HG03342 (cell line): ENCODE measurements at regions not wholly inside any gene's neighbourhood (a gene's known extent, or its start where the extent isn't known, plus 50 kb on each side); places are given as distances from the start of the nearest gene placed in this dataset.

ENCODE experiments used
- ATAC-seq: cut with Tn5 transposase; IDR thresholded peaks from one replicate; pipeline ENCODE4 v1.9.1; 2021; ENCODE audit warnings: mild to moderate bottlenecking, moderate library complexity; ENCODE audit not compliant: unreplicated experiment

GRCh38 chr19:29263305-29264135 lies 50.6 kb upstream of the UQCRFS1 start:
- ATAC-seq, result no peak

DNA sequence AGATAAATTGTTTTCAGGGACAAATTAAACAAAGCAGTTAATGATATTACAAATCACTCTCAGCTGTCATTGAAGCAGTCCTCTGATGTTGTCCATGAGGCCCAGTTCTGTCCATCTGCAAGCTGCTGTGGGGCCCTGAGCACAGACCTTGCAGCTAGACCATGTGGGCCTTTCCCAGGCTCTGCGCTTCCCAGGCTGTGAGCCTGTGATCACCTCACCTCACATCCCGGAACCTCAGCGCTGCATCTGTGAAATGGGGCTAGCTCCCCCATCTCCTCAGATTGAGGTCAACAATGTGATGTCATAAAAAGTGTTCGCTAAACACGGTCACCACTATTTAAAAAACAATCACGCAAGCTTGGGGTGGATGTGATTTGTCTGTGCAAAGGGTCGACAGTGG lies 51.9 kb upstream of the UQCRFS1 start:
- ATAC-seq, result no peak

DNA sequence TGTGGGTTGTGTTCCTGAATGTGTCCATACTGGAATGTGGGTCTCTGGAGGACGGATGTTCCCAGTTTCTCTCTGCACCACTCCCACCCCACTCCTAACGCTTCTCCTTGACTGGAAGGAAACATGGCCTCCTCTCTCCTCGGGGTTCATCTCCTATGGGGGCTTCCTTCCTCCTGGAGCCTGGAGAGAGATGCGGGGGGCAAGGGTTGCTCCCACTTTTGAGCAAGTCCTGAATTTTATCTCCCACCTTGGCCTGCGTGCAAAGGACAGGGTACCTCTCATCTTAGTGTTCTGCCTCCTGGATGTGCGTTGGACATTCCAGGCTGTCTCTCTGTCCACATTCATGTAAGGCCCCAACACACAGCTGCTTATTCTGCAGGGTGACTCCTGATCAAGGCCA lies 52.5 kb upstream of the UQCRFS1 start:
- no peak for ATAC-seq

DNA sequence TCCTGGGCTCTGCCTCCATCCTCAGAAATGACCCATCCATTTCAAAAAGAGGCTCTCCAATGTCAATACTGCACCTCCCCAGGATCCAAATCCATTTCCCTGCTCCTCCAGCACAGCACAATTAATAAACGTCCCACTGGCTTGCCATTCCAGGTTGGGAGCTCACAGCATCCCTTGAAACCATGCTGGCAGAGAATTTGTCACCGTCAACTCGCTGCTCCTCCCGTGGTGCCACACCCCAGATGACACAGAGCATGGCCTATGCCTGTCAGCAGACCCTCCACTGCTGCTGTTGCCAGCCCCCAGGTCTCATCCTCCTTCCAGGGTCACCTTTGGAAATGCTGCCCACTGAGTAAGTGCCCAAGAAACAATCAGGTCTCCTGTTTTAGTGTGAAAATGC lies 53.0 kb upstream of the UQCRFS1 start:
- no peak for ATAC-seq

GRCh38 chr19:29266603-29267002 lies 53.7 kb upstream of the UQCRFS1 start:
- ATAC-seq, result no peak

DNA sequence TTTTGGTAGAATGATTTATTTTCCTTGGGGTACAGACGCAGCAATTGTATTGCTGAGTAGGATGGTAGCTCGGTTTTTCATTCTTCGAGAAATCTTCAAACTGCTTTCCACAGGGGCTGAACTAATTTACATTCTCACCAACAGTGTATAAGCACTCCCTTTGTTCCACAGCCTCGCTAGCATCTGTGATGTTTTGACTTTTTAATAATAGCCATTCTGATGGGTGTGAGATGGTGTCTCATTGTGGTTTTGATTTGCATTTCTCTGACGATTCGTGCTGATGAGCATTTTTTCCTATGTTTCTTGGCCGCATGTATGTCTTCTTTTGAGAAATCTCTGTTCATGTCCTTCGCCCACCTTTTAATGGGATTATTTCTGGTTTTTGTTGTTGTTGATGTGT lies 54.8 kb upstream of the UQCRFS1 start:
- no peak for ATAC-seq

GRCh38 chr19:29268103-29268502 lies 55.2 kb upstream of the UQCRFS1 start:
- ATAC-seq, result no peak

- ATAC-seq, result no peak
Observed at GRCh38 chr19:29268721-29269393, 55.9 kb upstream of the UQCRFS1 start.

DNA sequence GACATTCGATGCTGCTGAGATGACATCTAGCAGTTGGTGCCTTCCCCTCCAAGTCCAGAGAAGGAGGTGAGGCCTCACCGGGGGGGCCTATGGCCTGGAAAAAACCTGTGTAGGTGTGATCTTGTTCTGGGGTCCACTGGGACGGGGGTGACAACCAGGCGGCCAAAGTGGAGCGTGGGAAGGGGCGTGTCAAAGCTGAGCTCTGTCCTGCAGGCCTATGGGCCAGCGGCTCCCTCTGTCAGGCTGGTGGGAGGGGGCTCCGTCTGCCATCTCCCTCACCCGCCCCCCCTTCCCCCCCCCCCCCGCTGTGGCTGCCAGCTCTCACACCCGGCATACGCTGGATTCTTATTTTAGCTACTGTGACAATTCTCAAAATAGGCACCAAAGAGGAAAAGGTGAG lies 56.7 kb upstream of the UQCRFS1 start:
- ATAC-seq, result no peak

DNA sequence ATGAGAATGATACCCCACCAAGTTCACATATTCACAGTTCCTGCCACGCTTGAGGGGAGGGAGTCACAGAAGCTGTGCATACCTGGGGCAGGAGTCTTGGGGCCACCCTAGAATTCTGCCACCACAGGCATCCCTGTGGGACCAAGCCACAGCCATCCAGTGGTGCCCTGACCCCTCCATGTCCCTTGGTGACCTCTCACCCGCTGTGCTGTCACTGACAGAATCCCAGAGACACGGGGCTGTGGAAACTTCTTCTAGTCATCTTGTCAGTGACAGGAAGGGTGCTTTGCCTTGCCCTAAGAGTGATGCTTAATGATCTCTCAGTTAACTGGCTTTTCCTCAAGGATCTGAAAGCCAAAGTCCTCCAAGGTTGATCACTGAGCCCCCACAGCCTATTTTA lies 58.4 kb upstream of the UQCRFS1 start:
- ATAC-seq, result no peak

GRCh38 chr19:29271911-29272310 lies 59.0 kb upstream of the UQCRFS1 start:
- ATAC-seq, result no peak

- ATAC-seq, result no peak
Observed at GRCh38 chr19:29273000-29273640, 60.2 kb upstream of the UQCRFS1 start.

GRCh38 chr19:29275266-29275665 lies 62.3 kb upstream of the UQCRFS1 start:
- no peak for ATAC-seq

- peak; percentile 84 for ATAC-seq
Observed at GRCh38 chr19:29277102-29277501, 64.2 kb upstream of the UQCRFS1 start.

DNA sequence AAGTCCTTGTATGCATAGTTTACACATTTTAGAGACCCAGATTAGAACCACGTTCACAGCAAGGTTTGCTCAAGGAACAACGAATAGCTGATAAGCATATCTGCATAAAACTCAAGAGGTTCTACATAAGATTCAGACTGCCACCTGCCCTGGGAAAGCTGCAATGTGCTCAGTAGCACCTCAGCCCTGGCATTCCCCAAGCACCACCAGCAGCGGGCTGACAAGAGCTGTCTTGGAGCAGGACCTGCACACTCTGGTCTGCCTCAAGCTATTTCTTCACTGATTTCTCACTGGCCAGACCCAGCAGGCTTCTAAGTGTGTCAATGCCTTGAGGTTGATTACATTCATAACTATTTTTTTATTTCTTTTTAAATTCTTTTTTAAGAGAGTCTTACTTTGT lies 65.8 kb upstream of the UQCRFS1 start:
- no peak for ATAC-seq

GRCh38 chr19:29283366-29283765 lies 70.4 kb upstream of the UQCRFS1 start:
- ATAC-seq, result no peak

DNA sequence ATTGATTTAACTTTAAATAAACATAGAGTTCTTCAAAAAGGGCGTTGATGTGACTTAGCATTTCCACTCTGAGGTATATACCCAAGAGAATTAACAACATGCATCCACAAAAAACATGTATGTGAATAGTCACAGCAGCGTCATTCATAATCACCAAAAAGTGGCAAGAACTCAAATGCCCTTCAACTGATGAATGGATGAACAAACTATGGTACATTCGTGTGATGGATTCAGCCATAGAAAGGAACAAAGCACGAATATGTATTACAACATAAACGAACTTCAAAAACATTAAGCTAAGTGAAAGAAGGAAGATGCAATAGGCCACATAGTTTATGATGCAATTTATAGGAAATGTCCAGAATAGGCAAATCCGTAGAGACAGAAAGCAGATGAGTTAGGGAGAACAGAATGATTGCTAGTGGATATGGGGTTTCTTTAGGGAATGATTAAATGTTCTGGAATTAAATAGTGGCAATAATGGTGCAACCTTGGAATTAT lies 72.3 kb upstream of the UQCRFS1 start:
- ATAC-seq, result no peak

DNA sequence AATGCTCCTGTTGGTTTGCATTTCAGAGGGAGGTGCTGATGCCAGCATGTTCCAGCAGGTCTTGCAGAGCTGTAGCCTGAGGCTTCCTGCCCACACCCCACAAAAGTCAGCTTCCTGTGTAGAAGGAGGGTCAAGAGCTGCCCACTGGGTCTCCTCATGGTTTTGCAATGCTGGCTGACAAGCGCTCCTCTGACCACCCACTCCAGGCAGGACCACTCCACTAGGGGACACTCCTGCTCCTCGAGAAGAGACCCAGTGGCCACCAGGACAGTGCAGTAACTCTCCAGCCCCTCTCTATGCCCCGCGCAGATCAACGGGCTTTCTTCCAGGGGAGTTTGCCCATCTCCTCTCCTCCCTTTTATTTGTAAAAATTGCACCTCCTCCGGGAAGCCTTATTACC lies 72.9 kb upstream of the UQCRFS1 start:
- no peak for ATAC-seq

- ATAC-seq, result no peak
Observed at GRCh38 chr19:29287061-29287460, 74.1 kb upstream of the UQCRFS1 start.

DNA sequence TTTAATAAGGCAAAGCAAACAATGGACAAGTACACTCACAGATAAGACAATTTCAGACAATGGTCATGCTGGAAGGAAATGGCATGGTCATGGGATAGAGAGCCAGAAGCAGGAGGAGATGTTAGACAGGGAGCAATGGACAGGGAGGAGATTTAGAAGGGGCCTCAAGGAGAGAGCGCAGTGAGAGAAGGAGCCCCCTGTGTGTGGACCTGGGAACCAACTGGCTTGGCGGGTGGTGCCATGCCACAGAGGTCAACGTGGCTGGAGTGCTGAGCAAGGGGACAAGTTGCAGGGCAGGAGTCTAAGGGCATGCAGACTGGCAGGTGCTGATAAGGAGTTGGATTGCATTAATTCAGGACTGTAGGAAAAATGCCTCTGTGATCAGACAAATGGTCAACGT lies 75.3 kb upstream of the UQCRFS1 start:
- no peak for ATAC-seq

DNA sequence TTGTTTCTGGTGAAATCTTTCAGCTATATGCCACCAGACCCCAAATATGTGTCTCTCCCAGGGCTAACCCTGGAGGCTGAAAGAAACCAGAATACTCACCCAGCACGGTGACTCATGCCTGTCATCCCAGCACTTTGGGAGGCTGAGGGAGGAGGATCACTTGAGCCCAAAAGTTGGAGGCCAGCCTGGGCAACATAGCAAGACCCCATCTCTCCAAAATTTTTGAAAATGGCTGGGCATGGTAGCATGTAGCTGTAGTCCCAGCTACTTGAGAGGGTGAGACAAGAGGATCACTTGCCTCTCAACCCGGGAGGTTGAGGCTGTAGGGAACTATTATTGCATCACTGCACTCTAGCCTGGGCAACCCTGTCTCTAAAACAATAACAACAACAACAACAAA lies 76.1 kb upstream of the UQCRFS1 start:
- no peak for ATAC-seq

DNA sequence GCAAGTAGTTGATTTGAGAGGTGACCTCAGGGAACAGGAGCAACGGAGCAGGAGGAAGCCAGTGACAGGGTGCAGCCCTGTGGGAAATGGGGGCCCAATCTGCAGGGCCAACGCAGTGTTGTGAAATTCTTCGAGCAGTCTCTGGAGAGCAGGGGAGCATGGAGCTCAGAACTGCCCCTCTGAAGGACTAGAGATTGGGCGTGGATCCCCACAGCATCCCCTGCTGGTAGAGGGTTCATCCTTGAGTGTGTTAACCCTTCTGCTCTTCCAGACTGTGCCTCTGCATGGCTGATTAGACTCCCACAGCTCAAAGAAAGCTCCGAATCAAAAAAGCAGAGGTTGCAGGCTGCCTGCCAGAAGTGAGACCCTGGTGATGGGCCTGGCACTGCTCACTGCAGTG lies 77.9 kb upstream of the UQCRFS1 start:
- no peak for ATAC-seq
